ENCODE measurements at regions not wholly inside any gene's neighbourhood (a gene's known extent, or its start where the extent isn't known, plus 50 kb on each side); places are given as distances from the start of the nearest gene placed in this dataset.

DNA sequence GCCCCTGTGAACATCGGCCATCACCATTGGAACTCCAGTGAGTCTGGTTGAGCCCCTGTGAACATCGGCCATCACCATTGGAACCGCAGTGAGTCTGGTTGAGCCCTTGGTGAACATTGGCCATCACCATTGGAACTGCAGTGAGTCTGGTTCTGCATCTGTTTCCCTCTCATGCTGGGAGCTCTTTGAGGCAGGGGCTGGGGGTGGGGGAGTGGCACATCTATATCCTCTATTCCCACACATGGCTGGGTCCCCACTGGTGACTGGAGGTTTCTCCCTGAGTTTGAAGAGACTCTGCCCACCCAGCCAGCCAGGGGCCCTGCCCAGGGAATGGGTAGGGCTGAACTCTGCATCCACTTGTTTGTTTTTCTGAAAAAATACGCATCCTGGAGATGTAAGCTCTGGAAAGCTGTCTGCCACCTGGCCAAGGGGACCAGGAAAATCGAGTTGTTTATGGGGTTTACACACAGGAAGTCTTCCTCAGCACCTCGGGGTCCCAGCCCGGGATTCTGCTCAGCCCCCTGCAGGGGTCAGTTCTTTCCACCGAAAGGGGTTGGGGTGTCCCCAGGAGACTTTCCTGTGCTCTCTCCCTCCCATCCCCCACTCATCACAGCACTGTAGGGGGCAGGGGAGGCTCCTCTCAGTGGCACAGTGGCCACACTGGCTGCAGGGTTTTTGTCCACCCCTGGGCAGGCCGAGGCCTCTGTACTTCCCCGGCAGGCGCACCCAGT lies 170.5 kb upstream of the GSC start:
- no peak for TF ChIP-seq CTCF (IDR thresholded peaks at IDR 0.05)
- no peak for TF ChIP-seq EZH2 (IDR thresholded peaks at IDR 0.05)

Measured in neural progenitor cell (in vitro differentiated cells).